ENCODE measurements at regions not wholly inside any gene's neighbourhood (a gene's known extent, or its start where the extent isn't known, plus 50 kb on each side); places are given as distances from the start of the nearest gene placed in this dataset.

GRCh38 chr2:47299555-47299954, 69.6 kb upstream of the EPCAM start:
- DNase-seq (ENCODE audit: extremely low spot score) = no peak
- ChIA-PET CTCF (interaction anchor here (0.8 to 2.4 kb wide), 3 partner anchors 15 to 89 kb away, joined by 3 to 13 read pairs (median 4); no protein-coding TSS in a partner anchor), POLR2A (interaction anchor here (0.6 to 0.7 kb wide), 2 partner anchors 321 to 1218 kb away, joined by 4 read pairs; no protein-coding TSS in a partner anchor)
- TF ChIP-seq, protein P1, sequence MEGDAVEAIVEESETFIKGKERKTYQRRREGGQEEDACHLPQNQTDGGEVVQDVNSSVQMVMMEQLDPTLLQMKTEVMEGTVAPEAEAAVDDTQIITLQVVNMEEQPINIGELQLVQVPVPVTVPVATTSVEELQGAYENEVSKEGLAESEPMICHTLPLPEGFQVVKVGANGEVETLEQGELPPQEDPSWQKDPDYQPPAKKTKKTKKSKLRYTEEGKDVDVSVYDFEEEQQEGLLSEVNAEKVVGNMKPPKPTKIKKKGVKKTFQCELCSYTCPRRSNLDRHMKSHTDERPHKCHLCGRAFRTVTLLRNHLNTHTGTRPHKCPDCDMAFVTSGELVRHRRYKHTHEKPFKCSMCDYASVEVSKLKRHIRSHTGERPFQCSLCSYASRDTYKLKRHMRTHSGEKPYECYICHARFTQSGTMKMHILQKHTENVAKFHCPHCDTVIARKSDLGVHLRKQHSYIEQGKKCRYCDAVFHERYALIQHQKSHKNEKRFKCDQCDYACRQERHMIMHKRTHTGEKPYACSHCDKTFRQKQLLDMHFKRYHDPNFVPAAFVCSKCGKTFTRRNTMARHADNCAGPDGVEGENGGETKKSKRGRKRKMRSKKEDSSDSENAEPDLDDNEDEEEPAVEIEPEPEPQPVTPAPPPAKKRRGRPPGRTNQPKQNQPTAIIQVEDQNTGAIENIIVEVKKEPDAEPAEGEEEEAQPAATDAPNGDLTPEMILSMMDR (IDR thresholded peaks at IDR 0.05; ENCODE audit: control extremely low read depth, extremely low read depth, low read depth, missing control alignments) = no peak

DNA sequence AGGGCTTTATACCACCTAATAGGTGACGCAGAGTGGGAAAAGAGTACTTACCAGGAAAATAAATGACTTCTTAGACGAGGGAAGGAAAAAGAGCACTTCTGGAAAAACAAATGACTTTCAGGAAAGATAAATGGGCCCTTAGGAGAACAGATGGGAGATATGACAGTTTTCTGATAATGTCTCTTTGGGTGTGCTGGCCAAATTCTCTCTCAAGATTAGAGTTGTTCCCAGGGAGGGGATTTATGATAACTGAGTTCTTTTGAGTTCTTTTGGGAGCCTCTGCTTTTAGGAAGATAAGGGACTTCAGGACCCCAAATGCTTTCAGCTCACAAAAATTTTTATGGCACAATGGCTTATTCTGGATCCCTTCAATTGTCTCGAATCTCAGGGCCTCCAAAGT, 70.3 kb upstream of the EPCAM start:
- ChIA-PET POLR2A (interaction anchor here (0.7 kb wide), 1 partner anchor 1217 kb away, joined by 4 read pairs; no protein-coding TSS in a partner anchor), CTCF (no interaction called here)
- TF ChIP-seq, protein P1 (IDR thresholded peaks at IDR 0.05; ENCODE audit: control extremely low read depth, extremely low read depth, low read depth, missing control alignments) = no peak
- DNase-seq (ENCODE audit: extremely low spot score) = no peak

DNA sequence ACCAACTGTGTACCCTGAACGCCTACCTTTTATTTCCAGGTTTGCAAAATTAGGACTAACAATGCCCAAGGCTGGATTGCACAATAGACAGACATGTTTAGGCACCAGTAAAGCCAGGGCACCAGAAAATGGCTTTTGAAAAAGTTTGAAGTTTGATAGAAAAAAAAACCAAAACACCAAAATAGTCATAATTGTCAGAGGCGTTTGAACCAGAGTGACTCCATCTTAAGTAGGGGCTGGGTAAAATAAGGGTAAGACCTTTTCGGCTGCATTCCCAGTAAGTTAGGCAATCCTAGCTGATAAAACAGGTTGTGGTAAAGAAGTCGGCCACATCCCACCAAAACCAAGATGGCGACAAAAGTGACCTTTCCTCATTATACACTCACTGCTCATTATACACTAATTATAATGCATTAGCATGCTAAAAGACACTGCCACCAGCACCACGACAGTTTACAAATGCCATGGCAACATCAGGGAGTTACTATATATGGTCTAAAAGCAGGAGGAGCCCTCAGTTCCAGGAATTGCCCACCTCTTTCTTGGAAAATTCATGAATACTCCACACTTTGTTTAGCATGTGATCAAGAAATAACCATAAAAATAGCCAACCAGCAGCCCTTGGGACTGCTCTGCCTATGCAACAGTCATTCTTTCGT, 71.2 kb upstream of the EPCAM start:
- TF ChIP-seq, protein P1 (IDR thresholded peaks at IDR 0.05; ENCODE audit: control extremely low read depth, extremely low read depth, low read depth, missing control alignments) = no peak
- no peak for DNase-seq (ENCODE audit: extremely low spot score)
- CTCF ChIA-PET = interaction anchor here (1.2 kb wide), 1 partner anchor 25 kb away, joined by 6 read pairs; no protein-coding TSS in a partner anchor
- POLR2A ChIA-PET = no interaction called here

DNA sequence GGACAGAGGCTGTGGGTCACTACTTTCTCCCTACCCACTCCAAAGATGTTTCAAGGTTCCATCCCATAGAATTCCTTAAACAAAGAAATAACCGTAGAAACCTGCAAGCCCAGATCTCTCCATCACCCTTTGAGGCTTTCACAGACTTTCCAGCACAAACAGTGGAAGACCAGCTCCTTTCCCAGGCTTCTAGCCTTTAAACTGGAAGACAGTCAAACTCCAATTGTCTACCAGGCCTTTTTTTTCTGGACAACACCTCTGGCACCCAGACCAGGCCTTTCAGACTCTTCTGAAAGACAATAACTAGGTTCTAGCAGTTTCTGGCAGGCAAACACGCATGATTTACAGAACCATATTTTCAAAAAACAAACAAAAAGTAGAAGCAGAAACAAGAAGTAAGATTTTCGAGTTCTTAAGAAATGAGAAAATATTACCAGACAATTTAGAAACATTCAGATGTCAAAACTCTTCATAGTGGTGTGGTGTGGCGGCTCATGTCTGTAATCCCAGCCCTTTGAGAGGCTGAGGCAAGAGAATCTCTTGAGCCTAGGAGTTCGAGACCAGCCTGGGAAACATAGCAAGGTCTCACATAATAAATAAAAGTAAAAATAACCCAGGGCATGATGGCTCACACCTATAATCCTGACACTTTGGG, 73.0 kb upstream of the EPCAM start:
- ChIA-PET CTCF (no interaction called here), POLR2A (no interaction called here)
- DNase-seq (ENCODE audit: extremely low spot score) = no peak
- TF ChIP-seq, protein P1 (IDR thresholded peaks at IDR 0.05; ENCODE audit: control extremely low read depth, extremely low read depth, low read depth, missing control alignments) = no peak

DNA sequence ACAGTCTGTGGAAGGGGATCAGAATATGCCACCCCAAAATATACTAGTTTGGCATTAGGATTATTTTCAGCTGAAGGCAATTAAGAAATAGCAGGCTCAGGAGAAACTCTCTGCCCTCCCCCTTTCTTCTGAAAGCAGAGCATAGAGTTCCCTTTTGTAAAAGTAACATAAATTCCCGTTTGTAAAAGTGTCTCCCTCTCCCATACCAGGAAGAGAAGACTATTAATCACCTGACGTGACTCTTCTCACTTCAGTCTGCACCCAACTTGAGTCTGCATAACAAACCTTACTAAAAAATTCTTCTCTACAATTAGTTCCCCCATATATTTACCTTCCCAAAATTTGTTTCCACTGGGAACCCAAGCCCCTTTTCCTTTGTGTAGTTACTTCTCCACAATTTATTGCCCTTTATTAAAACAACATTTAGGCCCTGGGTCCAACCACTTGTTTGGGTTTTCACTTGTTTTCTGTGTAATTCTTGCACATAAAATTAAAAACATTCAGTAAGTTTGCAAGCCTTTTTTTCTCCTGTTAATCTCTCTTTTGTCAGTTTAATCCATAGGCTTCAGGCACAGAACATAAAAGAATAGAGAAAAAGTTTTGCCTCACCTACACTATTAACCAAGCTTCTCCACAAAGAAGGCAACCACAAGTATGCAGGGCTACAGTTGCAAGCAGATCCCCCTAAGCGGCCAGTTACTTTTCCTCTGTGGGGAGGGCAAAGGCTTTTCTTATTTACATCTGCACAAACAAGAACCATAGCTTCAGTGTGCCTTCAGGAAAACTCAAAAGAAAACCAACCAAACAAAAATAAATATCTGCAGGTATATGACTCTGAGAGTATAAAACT, 73.8 kb upstream of the EPCAM start:
- ChIA-PET POLR2A (no interaction called here), CTCF (interaction anchor here (1.6 kb wide), 1 partner anchor 20 kb away, joined by 3 read pairs; no protein-coding TSS in a partner anchor)
- TF ChIP-seq, protein P1 (IDR thresholded peaks at IDR 0.05; ENCODE audit: control extremely low read depth, extremely low read depth, low read depth, missing control alignments) = no peak
- DNase-seq (ENCODE audit: extremely low spot score) = no peak

- TF ChIP-seq, protein P1 (IDR thresholded peaks at IDR 0.05; ENCODE audit: control extremely low read depth, extremely low read depth, low read depth, missing control alignments) = no peak
- CTCF ChIA-PET = interaction anchor here (1.6 kb wide), 1 partner anchor 21 kb away, joined by 3 read pairs; no protein-coding TSS in a partner anchor
- POLR2A ChIA-PET = no interaction called here
- DNase-seq (ENCODE audit: extremely low spot score) = no peak
Observed at GRCh38 chr2:47293976-47294375, 75.1 kb upstream of the EPCAM start.

Measured in GM10248 (cell line).